ENCODE measurements at regions not wholly inside any gene's neighbourhood (a gene's known extent, or its start where the extent isn't known, plus 50 kb on each side); places are given as distances from the start of the nearest gene placed in this dataset.

DNA sequence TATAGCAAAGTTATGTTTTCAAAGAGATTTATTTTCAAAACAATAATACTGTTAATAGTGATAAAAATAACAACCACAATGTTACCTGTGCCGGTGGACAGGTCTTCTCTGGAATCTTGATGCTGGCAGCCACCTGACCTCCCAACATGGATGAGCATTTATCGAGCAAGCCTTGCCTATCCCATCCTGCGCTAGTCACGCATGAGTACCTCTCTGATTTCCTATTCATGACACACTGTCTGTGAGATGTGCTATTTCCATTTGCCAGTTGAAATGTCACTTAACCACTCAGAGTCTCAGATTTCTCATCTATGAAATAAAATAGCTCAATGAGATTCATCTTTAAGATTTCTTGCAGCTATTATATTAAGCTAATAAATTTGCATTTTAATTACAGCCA lies 341.2 kb upstream of the VWC2 start (continued):
- TF ChIP-seq, protein P1, sequence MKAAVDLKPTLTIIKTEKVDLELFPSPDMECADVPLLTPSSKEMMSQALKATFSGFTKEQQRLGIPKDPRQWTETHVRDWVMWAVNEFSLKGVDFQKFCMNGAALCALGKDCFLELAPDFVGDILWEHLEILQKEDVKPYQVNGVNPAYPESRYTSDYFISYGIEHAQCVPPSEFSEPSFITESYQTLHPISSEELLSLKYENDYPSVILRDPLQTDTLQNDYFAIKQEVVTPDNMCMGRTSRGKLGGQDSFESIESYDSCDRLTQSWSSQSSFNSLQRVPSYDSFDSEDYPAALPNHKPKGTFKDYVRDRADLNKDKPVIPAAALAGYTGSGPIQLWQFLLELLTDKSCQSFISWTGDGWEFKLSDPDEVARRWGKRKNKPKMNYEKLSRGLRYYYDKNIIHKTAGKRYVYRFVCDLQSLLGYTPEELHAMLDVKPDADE (IDR thresholded peaks at IDR 0.05) = no peak
- TF ChIP-seq NANOG (IDR thresholded peaks at IDR 0.05; ENCODE audit: borderline replicate concordance) = no peak
- TF ChIP-seq EZH2phosphoT487 (IDR thresholded peaks at IDR 0.05; ENCODE audit: unreplicated experiment) = no peak
- no peak for TF ChIP-seq ZNF114 (CRISPR knock-in tag; IDR thresholded peaks at IDR 0.05)
- TF ChIP-seq, protein P2, sequence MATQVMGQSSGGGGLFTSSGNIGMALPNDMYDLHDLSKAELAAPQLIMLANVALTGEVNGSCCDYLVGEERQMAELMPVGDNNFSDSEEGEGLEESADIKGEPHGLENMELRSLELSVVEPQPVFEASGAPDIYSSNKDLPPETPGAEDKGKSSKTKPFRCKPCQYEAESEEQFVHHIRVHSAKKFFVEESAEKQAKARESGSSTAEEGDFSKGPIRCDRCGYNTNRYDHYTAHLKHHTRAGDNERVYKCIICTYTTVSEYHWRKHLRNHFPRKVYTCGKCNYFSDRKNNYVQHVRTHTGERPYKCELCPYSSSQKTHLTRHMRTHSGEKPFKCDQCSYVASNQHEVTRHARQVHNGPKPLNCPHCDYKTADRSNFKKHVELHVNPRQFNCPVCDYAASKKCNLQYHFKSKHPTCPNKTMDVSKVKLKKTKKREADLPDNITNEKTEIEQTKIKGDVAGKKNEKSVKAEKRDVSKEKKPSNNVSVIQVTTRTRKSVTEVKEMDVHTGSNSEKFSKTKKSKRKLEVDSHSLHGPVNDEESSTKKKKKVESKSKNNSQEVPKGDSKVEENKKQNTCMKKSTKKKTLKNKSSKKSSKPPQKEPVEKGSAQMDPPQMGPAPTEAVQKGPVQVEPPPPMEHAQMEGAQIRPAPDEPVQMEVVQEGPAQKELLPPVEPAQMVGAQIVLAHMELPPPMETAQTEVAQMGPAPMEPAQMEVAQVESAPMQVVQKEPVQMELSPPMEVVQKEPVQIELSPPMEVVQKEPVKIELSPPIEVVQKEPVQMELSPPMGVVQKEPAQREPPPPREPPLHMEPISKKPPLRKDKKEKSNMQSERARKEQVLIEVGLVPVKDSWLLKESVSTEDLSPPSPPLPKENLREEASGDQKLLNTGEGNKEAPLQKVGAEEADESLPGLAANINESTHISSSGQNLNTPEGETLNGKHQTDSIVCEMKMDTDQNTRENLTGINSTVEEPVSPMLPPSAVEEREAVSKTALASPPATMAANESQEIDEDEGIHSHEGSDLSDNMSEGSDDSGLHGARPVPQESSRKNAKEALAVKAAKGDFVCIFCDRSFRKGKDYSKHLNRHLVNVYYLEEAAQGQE (IDR thresholded peaks at IDR 0.05; ENCODE audit: unreplicated experiment) = no peak

DNA sequence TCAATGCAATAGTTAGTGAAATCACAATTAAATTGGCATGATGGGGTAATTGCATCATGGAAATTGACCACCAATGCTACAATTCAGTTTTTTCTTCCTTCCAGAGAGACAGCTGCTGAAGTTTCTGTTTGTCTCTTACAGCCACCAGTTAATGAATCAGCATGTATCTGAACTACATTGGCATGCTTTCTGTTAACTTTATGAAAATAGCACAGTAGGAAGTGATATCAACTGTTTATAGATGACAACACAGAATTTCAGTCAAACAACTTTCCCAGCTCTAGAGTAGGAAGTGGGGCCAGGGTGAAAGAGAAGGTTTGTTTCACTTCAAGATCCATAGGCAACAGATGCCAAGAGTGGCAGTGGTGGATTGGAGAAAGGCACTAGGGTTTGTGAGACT lies 339.6 kb upstream of the VWC2 start:
- H3K4me3 ChIP-seq = no peak overlapping the region
- no peaks in the 10 kb centered on the region for H3K27me3 ChIP-seq (ENCODE audit: insufficient read depth)
- Mint-ChIP-seq H3K9me3 (no peaks in the 10 kb centered on the region), H3K4me3 (no peak overlapping the region), H3K27ac (peak overlapping the region; percentile 64; the same call in 1 of the 2 replicates), H3K27me3 (ENCODE audit: insufficient read depth, low read depth, poor library complexity) (peaks cover 2% of the 10 kb centered on the region), H3K36me3 (ENCODE audit: low read depth) (no peaks in the 10 kb centered on the region), H3K4me1 (no peaks in the 10 kb centered on the region; the same call in 2 of the 3 replicates)
- H3K36me3 ChIP-seq (ENCODE audit: insufficient read depth) = no peaks in the 10 kb centered on the region
- DNase-seq (ENCODE audit: low spot score) = no peak
- H3K4me1 ChIP-seq (ENCODE audit: insufficient read depth) = no peaks in the 10 kb centered on the region
- H3K9me2 ChIP-seq (ENCODE audit: insufficient read depth) = 0 out of 2 replicates have a peak, but pooled peaks cover 10% of the 10 kb centered on the region
- H3K4me2 ChIP-seq = no peak overlapping the region
- H3K79me2 ChIP-seq (replicated peaks; ENCODE audit: insufficient read depth) = no peaks in the 10 kb centered on the region
- ATAC-seq = no peak
- no peaks in the 10 kb centered on the region for H3F3A ChIP-seq (replicated peaks; ENCODE audit: low read depth)
- H4K20me1 ChIP-seq (replicated peaks; ENCODE audit: insufficient read depth) = no peaks in the 10 kb centered on the region
- 0 out of 2 replicates have a peak overlapping the region, but pooled peaks have one; percentile 69 for H2AFZ ChIP-seq
- H3K27ac ChIP-seq (ENCODE audit: low read depth) = 0 out of 2 replicates have a peak overlapping the region, but pooled peaks have one; percentile 50
- TF ChIP-seq, protein P2 (IDR thresholded peaks at IDR 0.05; ENCODE audit: unreplicated experiment) = no peak
- TF ChIP-seq CREB1 (CRISPR knock-in tag; IDR thresholded peaks at IDR 0.05; ENCODE audit: low read depth) (no peak), POLR2AphosphoS5 (IDR thresholded peaks at IDR 0.05; ENCODE audit: low read depth) (no peak), JUNB (IDR thresholded peaks at IDR 0.05; ENCODE audit: unreplicated experiment) (no peak), NANOG (IDR thresholded peaks at IDR 0.05; ENCODE audit: borderline replicate concordance) (no peak), EZH2 (IDR thresholded peaks at IDR 0.05; ENCODE audit: low read depth, unreplicated experiment) (no peak)
- TF ChIP-seq, protein P1 (IDR thresholded peaks at IDR 0.05) = no peak
- TF ChIP-seq, protein P3, sequence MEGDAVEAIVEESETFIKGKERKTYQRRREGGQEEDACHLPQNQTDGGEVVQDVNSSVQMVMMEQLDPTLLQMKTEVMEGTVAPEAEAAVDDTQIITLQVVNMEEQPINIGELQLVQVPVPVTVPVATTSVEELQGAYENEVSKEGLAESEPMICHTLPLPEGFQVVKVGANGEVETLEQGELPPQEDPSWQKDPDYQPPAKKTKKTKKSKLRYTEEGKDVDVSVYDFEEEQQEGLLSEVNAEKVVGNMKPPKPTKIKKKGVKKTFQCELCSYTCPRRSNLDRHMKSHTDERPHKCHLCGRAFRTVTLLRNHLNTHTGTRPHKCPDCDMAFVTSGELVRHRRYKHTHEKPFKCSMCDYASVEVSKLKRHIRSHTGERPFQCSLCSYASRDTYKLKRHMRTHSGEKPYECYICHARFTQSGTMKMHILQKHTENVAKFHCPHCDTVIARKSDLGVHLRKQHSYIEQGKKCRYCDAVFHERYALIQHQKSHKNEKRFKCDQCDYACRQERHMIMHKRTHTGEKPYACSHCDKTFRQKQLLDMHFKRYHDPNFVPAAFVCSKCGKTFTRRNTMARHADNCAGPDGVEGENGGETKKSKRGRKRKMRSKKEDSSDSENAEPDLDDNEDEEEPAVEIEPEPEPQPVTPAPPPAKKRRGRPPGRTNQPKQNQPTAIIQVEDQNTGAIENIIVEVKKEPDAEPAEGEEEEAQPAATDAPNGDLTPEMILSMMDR (conservative IDR thresholded peaks at IDR 0.05; ENCODE audit: low read depth in 2 of 2) = no peak

Measured in GM23338 (cell line).